Gastrocnemius medialis (tissue), 4 donors: ENCODE measurements at regions not wholly inside any gene's neighbourhood (a gene's known extent, or its start where the extent isn't known, plus 50 kb on each side); places are given as distances from the start of the nearest gene placed in this dataset.
A peak's percentile ranks its signal among the peaks of the same experiment; 100 is the strongest.

ENCODE experiments used
- ATAC-seq, 2 donors: fragments of 150-250 bp; one replicate each; pipeline ENCODE4 v1.9.1; 2016
- DNase-seq, 2 donors: peaks; one replicate each; pipeline ENCODE4 v3.0.0-alpha.2; 2019
- H3K27ac ChIP-seq, 4 donors: fragments of 200-600 bp; sonication (generic); 1 replicate in 1 of 4; 2 replicates in 3 of 4; pipeline ENCODE4 v1.5.1; 2016 to 2018; ENCODE audit warnings: mild to moderate bottlenecking in 2 of 4, moderate library complexity in 1 of 4
- H3K27me3 ChIP-seq, 3 donors: fragments of 200-600 bp; sonication (generic) in 2 of 3; 1 replicate in 1 of 3; 2 replicates in 2 of 3; pipeline versions ENCODE4 v1.5.1 to v1.6.0; 2016 to 2019; ENCODE audit warnings: mild to moderate bottlenecking in 1 of 3, moderate library complexity in 1 of 3
- H3K36me3 ChIP-seq, 2 donors: fragments of 200-600 bp; sonication (generic) in 1 of 2; one replicate each; pipeline ENCODE4 v1.5.1; 2017 to 2018
- H3K4me1 ChIP-seq, 2 donors: fragments of 200-600 bp; sonication (generic) in 1 of 2; one replicate each; pipeline ENCODE4 v1.5.1; 2016 to 2017; ENCODE audit warnings: mild to moderate bottlenecking in 2 of 2
- H3K4me3 ChIP-seq, 4 donors: fragments of 200-600 bp; sonication (generic) in 3 of 4; 1 replicate in 1 of 4; 2 replicates in 3 of 4; pipeline ENCODE4 v1.5.1; 2016 to 2019; ENCODE audit warnings: mild to moderate bottlenecking in 2 of 4
- H3K9me3 ChIP-seq, 3 donors: fragments of 200-600 bp; sonication (generic) in 2 of 3; 1 replicate in 1 of 3; 2 replicates in 2 of 3; pipeline ENCODE4 v1.5.1; 2016 to 2019
- CTCF ChIP-seq, 5 experiments: fragments of 450-650 bp in 3 of 5; fragments of 200-600 bp in 2 of 5; sonication (generic) in 2 of 5; IDR thresholded peaks in 4 of 5; conservative IDR thresholded peaks in 1 of 5; 1 replicate in 4 of 5; 2 replicates in 1 of 5; pipeline ENCODE4 v1.5.1; 2016 to 2019; ENCODE audit warnings: antibody characterized with exemption in 5 of 5, mild to moderate bottlenecking in 3 of 5, moderate library complexity in 3 of 5
- POLR2A ChIP-seq, 2 donors: fragments of 450-650 bp; IDR thresholded peaks; one replicate each; pipeline ENCODE4 v1.6.1; 2017; ENCODE audit warnings: antibody characterized with exemption in 2 of 2, mild to moderate bottlenecking in 2 of 2, moderate library complexity in 2 of 2
- in situ Hi-C, 4 donors: fragments of 200-750 bp; cut with MboI; loops; one replicate each; pipeline versions ENCODE4 v1.15.0 to v1.8.0; 2017; ENCODE audit warnings: low sequenced_read_pairs in 4 of 4
- intact Hi-C: fragments of 100-400 bp; cut with DNase I; formaldehyde crosslinking; loops from one replicate; pipeline ENCODE4 v1.15.1; 2023; ENCODE audit warnings: low total_unique reads

GRCh38 chr5:60343102-60343501 lies 356.9 kb downstream of the DEPDC1B start:
- Histone ChIP-seq H3K4me1 (no peaks in the 10 kb centered on the region), H3K4me3 (no peak overlapping the region), H3K9me3 (no peaks in the 10 kb centered on the region), H3K27ac (no peak overlapping the region), H3K36me3 (no peaks in the 10 kb centered on the region), H3K27me3 (no peaks in the 10 kb centered on the region)
- DNase-seq: no peak
- no peak for TF ChIP-seq POLR2A (IDR thresholded peaks at IDR 0.05)
- no peak for TF ChIP-seq CTCF (IDR thresholded peaks at IDR 0.05 in 4 of 5, conservative IDR thresholded peaks at IDR 0.05 in 1 of 5)
- no peak for ATAC-seq
- in situ Hi-C loops: no loop called here
- intact Hi-C loops: no loop called here

DNA sequence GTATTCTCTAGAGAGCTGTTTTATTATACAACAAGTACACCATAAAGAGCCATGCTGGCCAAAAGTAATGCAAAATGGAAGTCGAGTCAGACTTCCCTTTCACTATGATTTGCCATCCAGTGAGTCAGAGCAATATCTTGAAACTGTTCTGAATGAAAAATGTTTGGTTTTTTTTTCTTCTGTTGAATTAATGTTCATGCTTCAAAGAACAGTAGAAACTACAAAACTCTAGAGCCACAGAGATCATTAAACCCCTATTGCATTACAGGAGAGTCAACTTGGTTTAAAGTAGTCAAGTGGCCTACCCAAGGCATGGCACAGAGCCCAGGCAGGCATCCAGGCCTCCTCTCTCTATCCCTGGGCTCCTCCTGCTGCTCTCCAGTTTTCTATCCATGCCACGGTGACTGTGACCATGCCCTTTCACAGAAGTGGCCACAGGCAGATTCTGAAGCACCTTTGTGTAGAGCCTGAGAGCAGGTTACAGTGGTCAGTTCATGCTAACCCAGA lies 358.9 kb downstream of the DEPDC1B start:
- H3K36me3 ChIP-seq: no peaks in the 10 kb centered on the region

DNA sequence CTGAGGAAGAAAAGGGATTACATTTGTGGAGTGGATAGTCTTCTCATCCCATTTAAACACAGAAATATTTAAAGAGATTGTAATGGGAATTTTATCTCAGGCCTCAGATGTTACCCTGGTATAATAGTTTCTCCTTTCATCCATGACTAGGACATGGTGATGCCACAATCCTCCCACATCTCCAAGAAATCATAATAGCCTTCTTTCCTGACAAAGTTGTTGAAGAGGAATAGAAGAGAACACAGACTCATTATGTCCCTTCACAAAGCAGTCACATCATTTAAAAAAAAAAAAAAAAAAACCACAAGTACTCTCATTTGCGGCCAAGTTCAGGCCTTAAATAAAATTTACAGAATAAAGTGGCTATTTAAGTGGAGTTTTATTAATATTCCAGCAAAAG lies 359.6 kb downstream of the DEPDC1B start:
- intact Hi-C loops (no loop called here), in situ Hi-C loops (no loop called here)
- H3K27me3 ChIP-seq: no peaks in the 10 kb centered on the region
- no peak for DNase-seq
- no peak overlapping the region for H3K4me3 ChIP-seq
- H3K9me3 ChIP-seq: no peaks in the 10 kb centered on the region
- no peaks in the 10 kb centered on the region for H3K36me3 ChIP-seq
- no peak overlapping the region for H3K27ac ChIP-seq
- TF ChIP-seq POLR2A (IDR thresholded peaks at IDR 0.05): no peak
- no peak for ATAC-seq
- H3K4me1 ChIP-seq: no peaks in the 10 kb centered on the region

More for the DNA sequence above, 358.9 kb downstream of the DEPDC1B start:
- Histone ChIP-seq H3K4me3 (no peak overlapping the region), H3K4me1 (no peaks in the 10 kb centered on the region), H3K27me3 (no peaks in the 10 kb centered on the region), H3K27ac (no peak overlapping the region), H3K9me3 (no peaks in the 10 kb centered on the region)
- no peak for DNase-seq
- in situ Hi-C loops: no loop called here
- ATAC-seq: no peak
- TF ChIP-seq POLR2A (IDR thresholded peaks at IDR 0.05): no peak
- no peak for TF ChIP-seq CTCF (IDR thresholded peaks at IDR 0.05 in 4 of 5, conservative IDR thresholded peaks at IDR 0.05 in 1 of 5)
- intact Hi-C loops: no loop called here

GRCh38 chr5:60339691-60340201 lies 360.2 kb downstream of the DEPDC1B start:
- in situ Hi-C loops (no loop called here), intact Hi-C loops (no loop called here)
- Histone ChIP-seq H3K9me3 (no peaks in the 10 kb centered on the region), H3K4me1 (no peaks in the 10 kb centered on the region), H3K27ac (no peak overlapping the region), H3K36me3 (no peaks in the 10 kb centered on the region), H3K4me3 (no peak overlapping the region), H3K27me3 (no peaks in the 10 kb centered on the region)
- TF ChIP-seq POLR2A (IDR thresholded peaks at IDR 0.05) (no peak), CTCF (IDR thresholded peaks at IDR 0.05 in 4 of 5, conservative IDR thresholded peaks at IDR 0.05 in 1 of 5) (no peak)
- peak in 1 of 2 donors; percentile 14 for DNase-seq
- peak in 1 of 2 donors; percentile 16 for ATAC-seq

DNA sequence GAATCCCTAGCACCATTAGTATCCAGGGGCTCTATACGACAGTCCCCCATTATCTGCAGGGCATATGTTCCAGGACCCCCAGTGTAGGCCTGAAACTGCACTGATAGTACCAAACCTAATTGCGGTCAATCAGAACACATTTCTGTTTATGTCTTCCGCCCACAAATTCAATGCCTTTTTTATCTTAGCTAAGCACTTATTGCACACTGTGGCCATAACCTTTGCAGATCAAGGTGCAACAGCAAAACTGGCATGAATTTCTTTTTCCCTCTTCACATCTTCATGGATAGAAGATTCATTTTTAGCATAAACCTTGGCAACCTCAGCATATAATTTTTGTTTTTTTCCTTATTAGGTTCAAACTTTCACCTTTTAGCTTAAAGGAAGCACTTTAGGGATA lies 361.1 kb downstream of the DEPDC1B start:
- in situ Hi-C loops (no loop called here), intact Hi-C loops (no loop called here)
- ATAC-seq (no peak), DNase-seq (no peak)
- H3K27ac ChIP-seq: no peak overlapping the region
- no peak for TF ChIP-seq POLR2A (IDR thresholded peaks at IDR 0.05)
- no peaks in the 10 kb centered on the region for H3K27me3 ChIP-seq
- no peak overlapping the region for H3K4me3 ChIP-seq
- no peaks in the 10 kb centered on the region for H3K4me1 ChIP-seq
- no peaks in the 10 kb centered on the region for H3K36me3 ChIP-seq
- no peaks in the 10 kb centered on the region for H3K9me3 ChIP-seq

- Histone ChIP-seq H3K4me1 (no peaks in the 10 kb centered on the region), H3K27ac (no peak overlapping the region), H3K27me3 (no peaks in the 10 kb centered on the region), H3K36me3 (no peaks in the 10 kb centered on the region), H3K4me3 (no peak overlapping the region), H3K9me3 (no peaks in the 10 kb centered on the region)
- in situ Hi-C loops: no loop called here
- intact Hi-C loops: no loop called here
- DNase-seq (no peak), ATAC-seq (no peak)
- TF ChIP-seq CTCF (IDR thresholded peaks at IDR 0.05 in 4 of 5, conservative IDR thresholded peaks at IDR 0.05 in 1 of 5) (no peak), POLR2A (IDR thresholded peaks at IDR 0.05) (no peak)
These were observed 363.5 kb downstream of the DEPDC1B start for GRCh38 chr5:60336491-60336890.
